ENCODE measurements at regions not wholly inside any gene's neighbourhood (a gene's known extent, or its start where the extent isn't known, plus 50 kb on each side); places are given as distances from the start of the nearest gene placed in this dataset.

GRCh38 chr15:72916897-72917296 lies 133.3 kb upstream of the ADPGK start:
- no peak for DNase-seq

- peak in 1 of 2 experiments; percentile 13 for DNase-seq
Measured at GRCh38 chr15:72916378-72916777, 132.8 kb upstream of the ADPGK start.

GRCh38 chr15:72915843-72916242 lies 132.3 kb upstream of the ADPGK start:
- DNase-seq: no peak

- no peak for DNase-seq
Measured at GRCh38 chr15:72912996-72913395, 129.4 kb upstream of the ADPGK start.

- DNase-seq: no peak
Measured at GRCh38 chr15:72912121-72912520, 128.6 kb upstream of the ADPGK start.

- no peak for DNase-seq
Measured at GRCh38 chr15:72911626-72912025, 128.1 kb upstream of the ADPGK start.

- no peak for DNase-seq
Measured at GRCh38 chr15:72908713-72909112, 125.2 kb upstream of the ADPGK start.

GRCh38 chr15:72907733-72908132 lies 124.2 kb upstream of the ADPGK start:
- peak; percentile 60 to 71 for DNase-seq

- DNase-seq: no peak
Measured at GRCh38 chr15:72902919-72903260, 119.3 kb upstream of the ADPGK start.

- DNase-seq: peak in 1 of 2 experiments; percentile 0
Measured at GRCh38 chr15:72902245-72902918, 118.8 kb upstream of the ADPGK start.

- no peak for DNase-seq
Measured at GRCh38 chr15:72892986-72893385, 109.4 kb upstream of the ADPGK start.

- DNase-seq: no peak
Measured at GRCh38 chr15:72890043-72890442, 106.5 kb upstream of the ADPGK start.

- DNase-seq: no peak
Measured at GRCh38 chr15:72889545-72889944, 106.0 kb upstream of the ADPGK start.

GRCh38 chr15:72888811-72889210 lies 105.3 kb upstream of the ADPGK start:
- no peak for DNase-seq

GRCh38 chr15:72888211-72888610 lies 104.7 kb upstream of the ADPGK start:
- no peak for DNase-seq

GRCh38 chr15:72887376-72887775 lies 103.8 kb upstream of the ADPGK start:
- DNase-seq: no peak

- no peak for DNase-seq
Measured at GRCh38 chr15:72884311-72884710, 100.8 kb upstream of the ADPGK start.

- no peak for DNase-seq
Measured at GRCh38 chr15:72873379-72874233, 90.0 kb upstream of the ADPGK start.

GRCh38 chr15:72872066-72872845 lies 88.7 kb upstream of the ADPGK start:
- no peak for DNase-seq

- DNase-seq: no peak
Measured at GRCh38 chr15:72866866-72867616, 83.5 kb upstream of the ADPGK start.

GRCh38 chr15:72866182-72866581 lies 82.6 kb upstream of the ADPGK start:
- no peak for DNase-seq

- DNase-seq: no peak
Measured at GRCh38 chr15:72865486-72865885, 81.9 kb upstream of the ADPGK start.

- no peak for DNase-seq
Measured at GRCh38 chr15:72864681-72865080, 81.1 kb upstream of the ADPGK start.
